Right lobe of liver (tissue), 6 donors: ENCODE measurements at regions not wholly inside any gene's neighbourhood (a gene's known extent, or its start where the extent isn't known, plus 50 kb on each side); places are given as distances from the start of the nearest gene placed in this dataset.

ENCODE experiments used
- ATAC-seq, 4 donors: fragments of 200-7000 bp; cut with Tn5 transposase; one replicate each; pipeline ENCODE4 v1.9.1; 2020; ENCODE audit warnings: mild to moderate bottlenecking in 4 of 4, moderate library complexity in 4 of 4
- DNase-seq, 3 donors: peaks; one replicate each; pipeline ENCODE4 v3.0.0-alpha.2; 2020
- H3K27ac ChIP-seq, 3 donors: fragments of 200-600 bp; one replicate each; pipeline ENCODE4 v1.8.0; 2022
- H3K27me3 ChIP-seq, 2 donors: fragments of 200-600 bp; one replicate each; pipeline ENCODE4 v1.8.0; 2022
- H3K36me3 ChIP-seq, 4 donors: fragments of 200-600 bp; sonication (generic) in 1 of 4; one replicate each; pipeline versions ENCODE4 v1.5.1 to v1.8.0; 2017 to 2022; ENCODE audit warnings: control low read depth in 1 of 4
- H3K4me1 ChIP-seq, 4 donors: fragments of 200-600 bp; sonication (generic) in 1 of 4; one replicate each; pipeline versions ENCODE4 v1.5.1 to v1.8.0; 2017 to 2022; ENCODE audit warnings: control low read depth in 1 of 4
- H3K4me3 ChIP-seq, 3 donors: fragments of 200-600 bp; one replicate each; pipeline ENCODE4 v1.8.0; 2022
- H3K9me3 ChIP-seq, 4 donors: fragments of 200-600 bp; sonication (generic) in 1 of 4; one replicate each; pipeline versions ENCODE4 v1.5.1 to v1.8.0; 2017 to 2022; ENCODE audit warnings: control low read depth in 1 of 4
- POLR2A ChIP-seq: fragments of 450-650 bp; IDR thresholded peaks from one replicate; pipeline ENCODE4 v1.6.1; 2017; ENCODE audit warnings: antibody characterized with exemption, mild to moderate bottlenecking
- WGBS: methylation state at CpG from one replicate; pipeline ENCODE4 v1.1.6; 2018; ENCODE audit warnings: low coverage, low lambda C conversion rate; ENCODE audit not compliant: insufficient coverage; ENCODE audit errors: missing lambda C conversion rate; 5-methylcytosine and 5-hydroxymethylcytosine counted together
- intact Hi-C, 2 donors: fragments of 100-400 bp; cut with DNase I; formaldehyde crosslinking; loops; one replicate each; pipeline versions ENCODE4 v1.11.2 to v1.14.1; 2022
- TF ChIP-seq, protein P1 (sequence below), 4 donors: fragments of 200-600 bp in 3 of 4; fragments of 450-650 bp in 1 of 4; IDR thresholded peaks; one replicate each; pipeline versions ENCODE4 v1.5.1 to v1.8.0; 2016 to 2022; ENCODE audit warnings: antibody characterized with exemption in 4 of 4, mild to moderate bottlenecking in 2 of 4
- donor health status: DM: no; HTN: yes; CAD: no.
- donor health status: DM: no; HTN: no; CAD: no.
- donor health status: DM: no; HTN: no; CAD: no.
- donor health status: DM: no; HTN: yes; CAD: no.
- donor health status: DM: no; HTN: yes; CAD: no.

DNA sequence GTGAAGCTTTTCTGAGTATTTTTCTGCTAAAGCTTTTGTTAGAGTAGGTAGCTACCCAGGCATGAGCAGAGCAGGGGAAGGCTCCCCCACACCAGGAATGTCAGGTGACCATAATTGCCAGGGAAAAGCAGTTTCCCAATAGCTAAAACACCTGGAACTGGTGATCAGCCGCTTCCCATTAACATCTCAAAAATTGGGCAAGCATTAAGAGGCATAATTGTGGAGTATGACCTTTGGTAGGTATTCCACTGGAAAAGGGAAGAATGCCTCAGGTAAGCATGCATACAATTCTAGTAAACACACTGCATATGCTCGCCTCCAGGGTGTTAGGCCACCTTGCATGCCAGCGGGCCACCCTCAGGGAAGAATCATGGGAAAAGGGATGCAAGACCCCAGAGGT is 84.5 kb downstream of the CCR1 start:
- WGBS: 80% methylated on average over 2 of the region's 3 CpGs

DNA sequence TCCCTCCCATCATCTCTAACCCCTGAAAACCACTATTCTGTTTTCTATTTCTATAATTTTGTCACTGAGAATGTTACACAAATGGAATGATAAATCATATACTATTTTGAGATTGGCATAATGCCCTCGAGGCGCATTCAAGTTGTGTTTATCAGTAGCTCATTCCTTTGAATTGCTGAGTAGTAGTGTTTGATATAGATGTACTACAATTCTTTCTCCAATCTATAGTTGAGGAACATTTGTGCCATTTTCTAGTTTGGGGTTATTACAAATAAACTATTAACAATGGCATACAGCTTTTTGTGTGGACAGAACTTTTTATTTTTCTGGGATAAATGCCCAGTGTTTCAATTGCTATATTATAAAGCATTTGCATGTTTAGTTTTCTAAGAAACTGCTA is 86.0 kb downstream of the CCR1 start:
- Histone ChIP-seq H3K9me3 (no peaks in the 10 kb centered on the region), H3K27me3 (no peaks in the 10 kb centered on the region), H3K27ac (no peak overlapping the region), H3K4me3 (no peak overlapping the region), H3K4me1 (no peaks in the 10 kb centered on the region), H3K36me3 (no peaks in the 10 kb centered on the region)
- DNase-seq (no peak), ATAC-seq (no peak)
- intact Hi-C loops: no loop called here
- WGBS: 32% methylated on average over 2 of the region's 2 CpGs
- no peak for TF ChIP-seq POLR2A
- TF ChIP-seq, protein P1, sequence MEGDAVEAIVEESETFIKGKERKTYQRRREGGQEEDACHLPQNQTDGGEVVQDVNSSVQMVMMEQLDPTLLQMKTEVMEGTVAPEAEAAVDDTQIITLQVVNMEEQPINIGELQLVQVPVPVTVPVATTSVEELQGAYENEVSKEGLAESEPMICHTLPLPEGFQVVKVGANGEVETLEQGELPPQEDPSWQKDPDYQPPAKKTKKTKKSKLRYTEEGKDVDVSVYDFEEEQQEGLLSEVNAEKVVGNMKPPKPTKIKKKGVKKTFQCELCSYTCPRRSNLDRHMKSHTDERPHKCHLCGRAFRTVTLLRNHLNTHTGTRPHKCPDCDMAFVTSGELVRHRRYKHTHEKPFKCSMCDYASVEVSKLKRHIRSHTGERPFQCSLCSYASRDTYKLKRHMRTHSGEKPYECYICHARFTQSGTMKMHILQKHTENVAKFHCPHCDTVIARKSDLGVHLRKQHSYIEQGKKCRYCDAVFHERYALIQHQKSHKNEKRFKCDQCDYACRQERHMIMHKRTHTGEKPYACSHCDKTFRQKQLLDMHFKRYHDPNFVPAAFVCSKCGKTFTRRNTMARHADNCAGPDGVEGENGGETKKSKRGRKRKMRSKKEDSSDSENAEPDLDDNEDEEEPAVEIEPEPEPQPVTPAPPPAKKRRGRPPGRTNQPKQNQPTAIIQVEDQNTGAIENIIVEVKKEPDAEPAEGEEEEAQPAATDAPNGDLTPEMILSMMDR (IDR thresholded peaks at IDR 0.05): no peak

More for the DNA sequence above, 84.5 kb downstream of the CCR1 start:
- no peak for DNase-seq
- Histone ChIP-seq H3K36me3 (no peaks in the 10 kb centered on the region), H3K4me1 (no peaks in the 10 kb centered on the region), H3K9me3 (no peaks in the 10 kb centered on the region), H3K27me3 (no peaks in the 10 kb centered on the region), H3K4me3 (no peak overlapping the region), H3K27ac (no peak overlapping the region)
- intact Hi-C loops: no loop called here
- no peak for ATAC-seq
- no peak for TF ChIP-seq POLR2A
- TF ChIP-seq, protein P1 (IDR thresholded peaks at IDR 0.05): no peak

DNA sequence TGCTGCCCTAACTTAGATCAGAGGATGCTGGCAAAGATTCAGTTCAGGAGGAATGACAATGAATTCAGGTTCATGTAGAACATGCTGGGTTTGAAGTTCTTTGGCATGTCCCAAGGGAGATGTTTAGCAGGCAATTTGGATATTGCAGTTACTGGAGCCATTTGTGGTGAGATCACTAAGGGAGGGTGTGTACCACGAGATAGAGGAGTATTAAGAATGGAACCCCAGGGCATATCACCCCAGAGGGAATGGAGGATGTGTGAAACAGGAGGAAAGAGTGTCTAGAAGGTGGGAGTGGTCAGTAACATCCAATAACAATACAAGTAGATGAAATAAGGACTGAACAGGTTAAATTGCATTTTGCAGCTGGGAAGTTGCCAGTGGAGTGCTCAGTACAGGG is 87.1 kb downstream of the CCR1 start:
- DNase-seq: no peak

GRCh38 chr3:46119709-46120498 is 88.2 kb downstream of the CCR1 start:
- Histone ChIP-seq H3K4me1 (no peaks in the 10 kb centered on the region), H3K9me3 (no peaks in the 10 kb centered on the region), H3K27me3 (no peaks in the 10 kb centered on the region), H3K27ac (no peak overlapping the region), H3K36me3 (no peaks in the 10 kb centered on the region), H3K4me3 (no peak overlapping the region)
- no peak for ATAC-seq
- no peak for TF ChIP-seq POLR2A
- TF ChIP-seq, protein P1 (IDR thresholded peaks at IDR 0.05): no peak
- intact Hi-C loops: no loop called here
- no peak for DNase-seq
- WGBS: 51% methylated on average over 4 of the region's 4 CpGs

More for the DNA sequence above, 87.1 kb downstream of the CCR1 start:
- no peak for TF ChIP-seq POLR2A
- TF ChIP-seq, protein P1 (IDR thresholded peaks at IDR 0.05): no peak
- Histone ChIP-seq H3K4me1 (no peaks in the 10 kb centered on the region), H3K27me3 (no peaks in the 10 kb centered on the region), H3K27ac (no peak overlapping the region), H3K9me3 (no peaks in the 10 kb centered on the region), H3K4me3 (no peak overlapping the region), H3K36me3 (no peaks in the 10 kb centered on the region)
- intact Hi-C loops: no loop called here
- 20% methylated on average over 1 of the region's 1 CpG for WGBS
- ATAC-seq: no peak
